Testis (tissue), 2 donors: ENCODE measurements at regions not wholly inside any gene's neighbourhood (a gene's known extent, or its start where the extent isn't known, plus 50 kb on each side); places are given as distances from the start of the nearest gene placed in this dataset.

Source experiments
- CTCF ChIP-seq, 3 experiments: fragments of 450-650 bp in 2 of 3; fragments of 200-600 bp in 1 of 3; sonication (generic) in 1 of 3; IDR thresholded peaks; one replicate each; pipeline ENCODE4 v1.5.1; 2016 to 2019; ENCODE audit warnings: antibody characterized with exemption in 3 of 3, mild to moderate bottlenecking in 2 of 3, moderate library complexity in 1 of 3
- POLR2A ChIP-seq: fragments of 450-650 bp; IDR thresholded peaks from one replicate; pipeline ENCODE4 v1.6.1; 2017; ENCODE audit warnings: antibody characterized with exemption, mild to moderate bottlenecking, moderate library complexity

GRCh38 chr2:186950694-186951093, 101.7 kb upstream of the ZSWIM2 start:
- no peak for TF ChIP-seq CTCF (IDR thresholded peaks at IDR 0.05)
- no peak for TF ChIP-seq POLR2A
